Fibroblast of the conjunctiva (primary cell): ENCODE measurements at regions not wholly inside any gene's neighbourhood (a gene's known extent, or its start where the extent isn't known, plus 50 kb on each side); places are given as distances from the start of the nearest gene placed in this dataset.
A peak's percentile ranks its signal among the peaks of the same experiment; 100 is the strongest.
"Not testable (repeated sequence)": the region's sequence is repeated elsewhere in the genome, so short reads cannot be mapped to it uniquely, and the experiment has no call there.

ENCODE experiments used
- DNase-seq: peaks from one replicate; pipeline ENCODE4 v3.0.0-alpha.2; 2010; ENCODE audit warnings: low read depth

DNA sequence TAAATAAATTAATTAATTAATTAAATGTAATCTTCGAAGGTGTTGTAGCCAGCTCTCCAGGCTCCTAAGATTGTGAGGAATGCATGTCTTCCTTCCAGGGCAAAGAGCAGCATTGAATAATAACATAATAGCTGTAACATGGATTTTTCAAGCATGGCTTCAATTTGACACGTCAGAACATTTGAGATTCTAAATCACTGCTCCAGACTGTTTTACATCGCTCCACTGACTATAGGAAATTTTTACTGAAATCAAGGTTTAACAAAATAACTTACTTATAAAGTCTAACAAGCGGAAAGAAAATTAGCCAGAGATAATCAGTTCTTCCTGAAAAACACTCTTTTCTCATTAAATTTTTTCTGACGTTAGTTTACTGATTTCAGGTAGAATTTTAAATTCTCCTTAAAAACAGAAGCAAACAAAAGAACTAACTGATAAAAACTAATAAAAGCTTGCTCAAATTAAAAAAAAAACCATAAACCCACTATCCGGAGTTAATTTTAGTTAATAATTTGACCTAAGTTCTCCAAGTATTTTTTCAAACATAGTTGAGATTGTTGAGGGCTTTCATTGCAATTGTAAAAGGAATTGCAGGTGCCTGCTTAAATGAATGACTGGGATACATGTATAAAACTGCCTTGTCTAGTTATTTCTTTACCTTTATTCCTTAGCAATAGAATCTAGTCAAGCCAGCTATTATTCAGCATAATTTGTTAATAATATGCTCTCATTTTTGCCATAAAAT, 51.2 kb upstream of the SGCE start:
- DNase-seq, result no peak

DNA sequence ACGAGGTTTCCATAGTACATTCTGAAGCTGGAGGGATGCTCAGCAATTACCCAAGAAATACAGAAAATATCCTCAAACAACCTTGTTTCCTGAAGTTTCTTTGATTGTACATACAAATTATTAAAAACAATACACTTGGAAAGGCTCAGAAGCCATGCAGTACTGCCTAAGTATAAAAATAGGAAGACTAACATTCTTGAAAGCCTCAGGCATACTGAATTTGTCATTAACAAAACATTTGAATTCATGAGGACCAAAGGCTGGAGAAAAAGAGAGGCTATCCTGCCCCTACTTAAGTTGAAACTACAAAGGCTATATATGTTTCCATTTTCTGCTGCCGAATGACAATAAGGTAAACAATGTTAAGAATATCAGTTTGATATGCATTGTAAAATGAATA, 54.3 kb upstream of the SGCE start:
- no peak for DNase-seq

- not testable (repeated sequence) for DNase-seq
These were observed 66.4 kb upstream of the SGCE start for GRCh38 chr7:94722360-94722759.

- DNase-seq, result not testable (repeated sequence)
These were observed 73.0 kb upstream of the SGCE start for GRCh38 chr7:94728893-94729292.

- no peak for DNase-seq
These were observed 82.1 kb upstream of the SGCE start for GRCh38 chr7:94738071-94738470.

DNA sequence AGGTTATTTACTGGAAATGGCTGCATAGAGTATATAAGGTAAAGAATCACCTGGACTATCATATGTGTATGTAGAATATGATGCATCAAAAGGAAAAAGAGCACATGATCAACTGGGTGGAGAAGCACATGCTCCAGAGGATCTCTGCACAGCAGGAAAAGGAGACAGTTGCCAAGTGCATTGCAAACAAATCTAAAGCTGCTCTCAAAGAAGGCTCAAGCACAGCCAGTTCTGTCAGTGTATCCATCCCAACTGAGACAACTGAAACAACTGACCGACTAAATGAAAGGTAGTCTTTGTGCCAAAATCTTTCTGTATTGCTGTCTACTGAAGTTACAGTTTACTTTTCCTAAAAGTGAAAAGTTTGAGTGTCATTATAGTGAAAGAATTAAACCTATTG, 83.2 kb upstream of the SGCE start:
- DNase-seq, result no peak

GRCh38 chr7:94740509-94740908, 84.6 kb upstream of the SGCE start:
- DNase-seq, result no peak

- no peak for DNase-seq
These were observed 85.2 kb upstream of the SGCE start for GRCh38 chr7:94741179-94741578.

- DNase-seq, result no peak
These were observed 92.4 kb upstream of the SGCE start for GRCh38 chr7:94748376-94748775.

- no peak for DNase-seq
These were observed 104.6 kb upstream of the SGCE start for GRCh38 chr7:94760446-94761100.

GRCh38 chr7:94761451-94761850, 105.5 kb upstream of the SGCE start:
- no peak for DNase-seq

GRCh38 chr7:94763268-94763667, 107.3 kb upstream of the SGCE start:
- peak; percentile 82 for DNase-seq

DNA sequence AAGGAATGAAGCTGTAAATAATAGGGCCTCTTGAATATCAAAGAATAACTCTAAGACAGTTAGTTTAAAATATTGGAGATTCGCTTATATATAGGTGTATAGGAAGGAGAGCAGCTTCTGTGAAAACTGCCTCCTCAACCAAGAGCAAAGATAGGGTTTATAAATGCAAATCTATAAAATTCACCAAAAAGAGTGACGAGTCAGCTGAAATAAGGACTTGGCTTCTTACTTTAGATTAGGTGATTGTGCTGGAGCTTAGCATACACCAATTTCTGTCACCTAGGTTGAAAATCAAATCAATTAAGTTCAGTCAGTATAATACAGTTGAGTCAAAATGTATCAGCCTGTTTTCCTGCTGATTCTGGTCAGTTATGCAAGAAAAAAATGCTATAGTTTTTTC, 113.8 kb upstream of the SGCE start:
- DNase-seq, result no peak

- no peak for DNase-seq
These were observed 123.0 kb upstream of the SGCE start for GRCh38 chr7:94778711-94779459.

DNA sequence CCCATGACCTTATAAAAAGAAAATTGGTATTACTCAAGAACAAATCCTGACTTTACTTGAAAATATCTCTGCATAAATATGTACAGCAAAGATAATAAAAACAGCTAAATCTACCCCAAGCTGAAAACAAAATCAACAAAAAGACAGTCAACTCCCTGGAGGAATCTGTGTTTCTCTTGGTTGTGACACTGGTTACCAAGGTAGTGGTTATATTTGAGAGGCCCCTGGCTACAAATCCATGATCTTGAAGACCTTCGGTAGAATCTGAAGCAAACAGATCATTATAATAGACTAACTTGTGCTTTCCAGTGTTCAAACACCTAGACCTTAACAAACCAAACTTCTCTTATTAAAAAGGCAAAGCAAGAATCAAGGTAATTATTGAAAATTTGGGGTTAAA, 123.9 kb upstream of the SGCE start:
- DNase-seq, result no peak

- no peak for DNase-seq
These were observed 125.3 kb upstream of the SGCE start for GRCh38 chr7:94781236-94781635.

DNA sequence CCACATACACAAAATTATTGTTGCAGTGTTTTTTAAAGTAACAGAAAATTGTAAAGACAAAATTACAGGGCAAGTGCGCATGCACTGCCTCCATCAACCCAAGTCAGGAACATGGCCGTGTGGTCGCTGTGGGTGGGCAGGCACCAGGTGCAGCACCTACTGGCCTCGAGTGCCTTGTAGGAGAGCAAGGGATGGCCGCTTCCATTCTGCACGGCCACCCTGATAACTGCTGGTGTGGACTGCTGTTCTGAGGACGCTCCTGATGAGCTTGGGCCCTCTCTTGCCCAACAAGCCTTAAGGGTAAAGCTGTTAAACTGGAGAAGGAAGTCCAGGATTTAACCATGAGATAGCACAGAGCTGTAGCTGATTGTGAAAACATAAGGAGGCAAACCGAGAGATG, 124.6 kb upstream of the PPP1R9A start:
- no peak for DNase-seq

- DNase-seq, result no peak
These were observed 120.1 kb upstream of the PPP1R9A start for GRCh38 chr7:94787285-94787684.

DNA sequence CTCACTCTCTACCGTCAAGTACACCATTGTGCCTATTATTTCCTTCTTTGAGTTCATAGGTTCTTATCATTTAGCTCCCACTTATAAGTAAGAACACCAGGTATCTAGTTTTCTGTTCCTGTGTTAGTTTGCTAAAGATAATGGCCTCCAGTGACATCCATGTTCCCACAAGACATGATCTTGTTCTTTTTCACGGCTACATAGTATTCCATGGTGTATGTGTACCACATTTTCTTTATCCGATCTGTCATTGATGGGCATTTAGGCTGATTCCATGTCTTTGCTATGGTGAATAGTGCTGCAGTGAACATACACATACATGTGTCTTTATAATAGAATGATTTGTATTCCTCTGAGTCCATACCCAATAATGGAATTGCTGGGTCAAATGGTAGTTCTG, 119.0 kb upstream of the PPP1R9A start:
- DNase-seq, result not testable (repeated sequence)

DNA sequence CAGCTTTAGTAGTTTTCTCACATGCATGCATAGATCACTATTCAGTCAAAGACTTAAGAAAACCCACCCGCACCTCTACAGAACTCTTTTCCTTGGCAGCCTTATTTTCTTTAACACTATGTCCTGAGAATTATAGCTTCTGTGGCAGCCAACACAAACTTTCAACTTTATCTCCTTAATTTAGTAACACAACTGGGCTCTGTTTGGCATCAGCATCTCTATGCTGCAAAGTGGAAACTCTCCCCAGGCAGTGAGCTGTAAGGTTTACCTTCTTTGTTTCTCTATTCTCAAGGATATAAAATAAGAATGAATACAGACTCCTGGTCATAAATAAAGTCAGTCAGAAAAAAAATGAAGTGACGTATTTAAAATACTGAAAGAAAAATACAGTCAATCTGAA, 115.2 kb upstream of the PPP1R9A start:
- DNase-seq, result no peak

DNA sequence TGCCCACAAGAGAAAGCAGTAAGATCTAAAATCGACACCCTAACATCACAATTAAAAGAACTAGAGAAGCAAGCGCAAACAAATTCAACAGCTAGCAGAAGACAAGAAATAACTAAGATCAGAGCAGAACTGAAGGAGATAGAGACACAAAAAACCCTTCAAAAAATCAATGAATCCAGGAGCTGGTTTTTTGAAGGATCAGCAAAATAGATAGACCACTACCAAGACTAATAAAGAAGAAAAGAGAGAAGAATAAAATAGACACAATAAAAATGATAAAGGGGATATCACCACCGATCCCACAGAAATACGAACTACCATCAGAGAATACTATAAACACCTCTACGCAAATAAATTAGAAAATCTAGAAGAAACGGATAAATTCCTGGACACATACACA, 110.0 kb upstream of the PPP1R9A start:
- DNase-seq, result not testable (repeated sequence)

DNA sequence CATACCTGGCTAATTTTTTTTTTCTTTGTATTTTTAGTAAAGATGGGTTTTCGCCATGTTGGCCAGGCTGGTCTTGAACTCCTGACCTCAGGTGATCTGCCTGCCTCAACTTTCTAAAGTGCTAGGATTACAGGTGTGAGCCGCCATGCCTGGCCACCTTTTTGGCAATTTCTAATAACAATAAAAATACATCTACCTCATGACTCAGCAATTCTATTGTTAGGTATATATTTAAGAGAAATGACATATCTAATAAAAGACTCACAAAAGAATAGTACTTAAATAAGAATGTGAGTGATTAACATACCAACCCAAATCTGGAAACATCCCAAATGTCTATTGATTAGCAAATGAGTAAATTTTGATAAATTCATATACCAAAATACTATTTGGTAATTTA, 103.6 kb upstream of the PPP1R9A start:
- no peak for DNase-seq

DNA sequence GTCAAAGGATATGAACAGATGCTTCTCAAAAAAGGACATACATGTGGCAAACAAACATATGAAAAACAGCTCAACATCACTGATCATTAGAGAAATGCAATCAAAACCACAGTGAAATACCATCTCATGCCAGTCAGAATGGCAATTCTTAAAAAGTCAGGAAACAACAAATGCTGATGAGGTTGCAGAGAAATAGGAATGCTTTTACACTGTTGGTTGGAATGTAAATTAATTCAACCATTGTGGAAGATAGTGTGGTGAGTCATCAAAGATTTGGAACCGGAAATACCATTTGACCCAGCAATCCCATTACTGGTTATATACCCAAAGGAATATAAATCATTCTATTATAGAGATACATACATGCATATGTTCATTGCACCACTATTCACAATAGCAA, 98.7 kb upstream of the PPP1R9A start:
- not testable (repeated sequence) for DNase-seq
